Ishikawa (cell line): ENCODE measurements at regions not wholly inside any gene's neighbourhood (a gene's known extent, or its start where the extent isn't known, plus 50 kb on each side); places are given as distances from the start of the nearest gene placed in this dataset.

Experiments used
- CEBPB ChIP-seq: IDR thresholded peaks from 2 replicates; pipeline ENCODE4 v1.6.1; 2012
- CREB1 ChIP-seq: IDR thresholded peaks from 2 replicates; pipeline ENCODE4 v1.6.1; 2012; ENCODE audit warnings: low read depth
- EGR1 ChIP-seq: IDR thresholded peaks from 2 replicates; pipeline ENCODE4 v1.6.1; 2012
- EP300 ChIP-seq: IDR thresholded peaks from 2 replicates; pipeline ENCODE4 v1.6.1; 2012; ENCODE audit warnings: borderline replicate concordance
- FOXM1 ChIP-seq: IDR thresholded peaks from 2 replicates; pipeline ENCODE4 v1.6.1; 2012; ENCODE audit warnings: low read depth, borderline replicate concordance
- NFIC ChIP-seq: IDR thresholded peaks from 2 replicates; pipeline ENCODE4 v1.6.1; 2012
- RAD21 ChIP-seq: IDR thresholded peaks from 2 replicates; pipeline ENCODE4 v1.6.1; 2012; ENCODE audit warnings: low read depth
- TAF1 ChIP-seq: IDR thresholded peaks from 2 replicates; pipeline ENCODE4 v1.6.1; 2012; ENCODE audit warnings: low read depth, mild to moderate bottlenecking
- TCF12 ChIP-seq: IDR thresholded peaks from 2 replicates; pipeline ENCODE4 v1.6.1; 2012; ENCODE audit warnings: low read depth
- TEAD4 ChIP-seq: IDR thresholded peaks from 2 replicates; pipeline ENCODE4 v1.6.1; 2012
- YY1 ChIP-seq: IDR thresholded peaks from 2 replicates; pipeline ENCODE4 v1.6.1; 2012; ENCODE audit warnings: low read depth
- ZBTB7A ChIP-seq: IDR thresholded peaks from 2 replicates; pipeline ENCODE4 v1.6.1; 2012; ENCODE audit warnings: low read depth
- TF ChIP-seq, protein P1 (sequence below): IDR thresholded peaks from 2 replicates; pipeline ENCODE4 v1.6.1; 2012
- TF ChIP-seq, protein P2 (sequence below): IDR thresholded peaks from 2 replicates; pipeline ENCODE4 v1.6.1; 2012; ENCODE audit warnings: low read depth, mild to moderate bottlenecking
- TF ChIP-seq, protein P3 (sequence below): IDR thresholded peaks from 2 replicates; pipeline ENCODE4 v1.6.1; 2012

DNA sequence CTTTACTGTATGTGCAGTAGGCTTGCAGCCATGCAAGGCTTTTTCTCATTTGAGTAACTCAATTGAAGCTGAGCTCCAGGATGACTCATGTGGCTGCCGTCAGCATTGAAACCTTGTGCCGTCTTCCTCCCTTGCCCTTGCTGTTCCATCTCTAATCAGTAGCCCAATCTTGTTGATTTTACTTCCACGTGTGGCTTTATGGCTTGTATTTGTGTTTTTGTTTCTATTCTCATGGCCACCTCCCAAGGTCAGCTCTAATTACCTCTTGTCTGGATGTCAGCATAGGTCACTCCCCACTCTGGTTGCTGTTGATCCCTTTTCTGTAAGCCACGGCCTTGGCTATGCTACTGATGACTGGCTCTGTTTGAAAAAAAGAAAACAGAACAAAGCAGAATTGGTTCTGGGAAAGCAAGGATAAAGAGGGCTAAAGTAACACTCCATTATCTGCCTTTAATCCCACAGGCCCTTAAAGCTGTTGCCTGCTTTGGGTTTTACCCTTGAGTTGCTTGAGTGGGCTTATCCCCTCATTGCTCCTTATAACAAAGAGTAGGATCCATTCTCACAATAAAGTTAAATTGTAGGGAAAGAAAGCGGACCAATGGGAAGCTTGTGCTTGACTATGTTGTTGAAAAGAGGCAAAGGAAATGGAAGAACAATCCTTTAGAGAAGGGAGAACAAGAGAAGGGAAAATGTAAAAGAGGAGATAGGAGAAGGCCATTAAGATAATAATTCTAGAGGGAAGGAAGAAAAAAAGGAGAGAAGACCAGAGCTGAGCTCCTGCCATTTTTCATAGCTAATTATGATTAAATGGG, 173.9 kb upstream of the PGRMC2 start:
- TF ChIP-seq EP300 = no peak
- TF ChIP-seq, protein P1, sequence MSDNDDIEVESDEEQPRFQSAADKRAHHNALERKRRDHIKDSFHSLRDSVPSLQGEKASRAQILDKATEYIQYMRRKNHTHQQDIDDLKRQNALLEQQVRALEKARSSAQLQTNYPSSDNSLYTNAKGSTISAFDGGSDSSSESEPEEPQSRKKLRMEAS = no peak
- TF ChIP-seq EGR1 = no peak
- no peak for TF ChIP-seq ZBTB7A
- no peak for TF ChIP-seq TEAD4
- TF ChIP-seq, protein P2, sequence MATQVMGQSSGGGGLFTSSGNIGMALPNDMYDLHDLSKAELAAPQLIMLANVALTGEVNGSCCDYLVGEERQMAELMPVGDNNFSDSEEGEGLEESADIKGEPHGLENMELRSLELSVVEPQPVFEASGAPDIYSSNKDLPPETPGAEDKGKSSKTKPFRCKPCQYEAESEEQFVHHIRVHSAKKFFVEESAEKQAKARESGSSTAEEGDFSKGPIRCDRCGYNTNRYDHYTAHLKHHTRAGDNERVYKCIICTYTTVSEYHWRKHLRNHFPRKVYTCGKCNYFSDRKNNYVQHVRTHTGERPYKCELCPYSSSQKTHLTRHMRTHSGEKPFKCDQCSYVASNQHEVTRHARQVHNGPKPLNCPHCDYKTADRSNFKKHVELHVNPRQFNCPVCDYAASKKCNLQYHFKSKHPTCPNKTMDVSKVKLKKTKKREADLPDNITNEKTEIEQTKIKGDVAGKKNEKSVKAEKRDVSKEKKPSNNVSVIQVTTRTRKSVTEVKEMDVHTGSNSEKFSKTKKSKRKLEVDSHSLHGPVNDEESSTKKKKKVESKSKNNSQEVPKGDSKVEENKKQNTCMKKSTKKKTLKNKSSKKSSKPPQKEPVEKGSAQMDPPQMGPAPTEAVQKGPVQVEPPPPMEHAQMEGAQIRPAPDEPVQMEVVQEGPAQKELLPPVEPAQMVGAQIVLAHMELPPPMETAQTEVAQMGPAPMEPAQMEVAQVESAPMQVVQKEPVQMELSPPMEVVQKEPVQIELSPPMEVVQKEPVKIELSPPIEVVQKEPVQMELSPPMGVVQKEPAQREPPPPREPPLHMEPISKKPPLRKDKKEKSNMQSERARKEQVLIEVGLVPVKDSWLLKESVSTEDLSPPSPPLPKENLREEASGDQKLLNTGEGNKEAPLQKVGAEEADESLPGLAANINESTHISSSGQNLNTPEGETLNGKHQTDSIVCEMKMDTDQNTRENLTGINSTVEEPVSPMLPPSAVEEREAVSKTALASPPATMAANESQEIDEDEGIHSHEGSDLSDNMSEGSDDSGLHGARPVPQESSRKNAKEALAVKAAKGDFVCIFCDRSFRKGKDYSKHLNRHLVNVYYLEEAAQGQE = no peak
- no peak for TF ChIP-seq RAD21
- TF ChIP-seq, protein P3, sequence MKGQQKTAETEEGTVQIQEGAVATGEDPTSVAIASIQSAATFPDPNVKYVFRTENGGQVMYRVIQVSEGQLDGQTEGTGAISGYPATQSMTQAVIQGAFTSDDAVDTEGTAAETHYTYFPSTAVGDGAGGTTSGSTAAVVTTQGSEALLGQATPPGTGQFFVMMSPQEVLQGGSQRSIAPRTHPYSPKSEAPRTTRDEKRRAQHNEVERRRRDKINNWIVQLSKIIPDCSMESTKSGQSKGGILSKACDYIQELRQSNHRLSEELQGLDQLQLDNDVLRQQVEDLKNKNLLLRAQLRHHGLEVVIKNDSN = no peak
- no peak for TF ChIP-seq CEBPB
- TF ChIP-seq YY1 = no peak
- TF ChIP-seq CREB1 = no peak
- no peak for TF ChIP-seq TCF12

DNA sequence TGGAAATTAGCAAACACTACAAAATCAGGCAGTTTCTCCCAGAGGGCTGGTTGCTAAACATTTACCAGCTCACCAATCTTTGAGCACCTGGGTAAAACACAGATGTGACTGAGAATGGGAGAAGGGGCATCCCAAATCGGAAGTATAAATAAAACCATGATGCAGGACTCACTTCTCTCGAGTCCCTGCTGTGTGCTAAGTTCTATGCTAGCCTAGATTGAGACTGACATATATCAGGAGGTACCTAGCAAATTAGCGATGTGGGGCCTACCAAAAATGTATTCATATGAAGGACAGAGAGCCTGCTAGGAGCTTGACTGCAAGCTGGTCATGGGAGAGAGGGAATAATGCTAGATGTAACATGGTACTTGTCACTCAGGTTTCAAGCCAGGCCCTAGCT, 171.9 kb upstream of the PGRMC2 start:
- no peak for TF ChIP-seq YY1
- no peak for TF ChIP-seq TCF12
- TF ChIP-seq TAF1 = no peak
- no peak for TF ChIP-seq CEBPB
- TF ChIP-seq FOXM1 = no peak
- TF ChIP-seq EGR1 = no peak
- TF ChIP-seq, protein P1 = no peak
- no peak for TF ChIP-seq EP300
- TF ChIP-seq, protein P3 = no peak
- no peak for TF ChIP-seq ZBTB7A
- no peak for TF ChIP-seq CREB1
- no peak for TF ChIP-seq NFIC
- no peak for TF ChIP-seq RAD21
- TF ChIP-seq, protein P2 = no peak
- TF ChIP-seq TEAD4 = no peak

DNA sequence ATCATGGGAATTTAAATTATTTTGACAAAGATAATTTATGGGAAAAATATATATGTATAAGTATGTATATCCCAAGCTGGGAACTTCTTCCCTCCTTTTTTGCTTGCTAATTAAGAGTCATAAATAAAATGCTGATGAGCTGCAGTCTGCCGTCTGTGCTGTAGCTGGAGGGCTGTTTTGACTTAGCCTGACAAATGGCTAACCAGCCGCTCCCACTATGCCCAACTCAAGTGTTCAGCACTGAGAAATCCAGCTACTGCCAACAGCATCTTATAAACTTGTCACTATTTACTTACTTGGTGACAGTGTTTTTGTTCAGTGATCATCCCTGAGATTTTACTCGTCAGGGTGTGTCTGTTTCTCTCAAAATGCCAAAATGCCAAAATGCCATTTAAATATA, 171.2 kb upstream of the PGRMC2 start:
- TF ChIP-seq CEBPB (no peak), TCF12 (no peak), ZBTB7A (no peak), EGR1 (no peak), EP300 (no peak), RAD21 (no peak), FOXM1 (no peak), NFIC (no peak)
- TF ChIP-seq, protein P3 = no peak
- TF ChIP-seq, protein P1 = no peak

DNA sequence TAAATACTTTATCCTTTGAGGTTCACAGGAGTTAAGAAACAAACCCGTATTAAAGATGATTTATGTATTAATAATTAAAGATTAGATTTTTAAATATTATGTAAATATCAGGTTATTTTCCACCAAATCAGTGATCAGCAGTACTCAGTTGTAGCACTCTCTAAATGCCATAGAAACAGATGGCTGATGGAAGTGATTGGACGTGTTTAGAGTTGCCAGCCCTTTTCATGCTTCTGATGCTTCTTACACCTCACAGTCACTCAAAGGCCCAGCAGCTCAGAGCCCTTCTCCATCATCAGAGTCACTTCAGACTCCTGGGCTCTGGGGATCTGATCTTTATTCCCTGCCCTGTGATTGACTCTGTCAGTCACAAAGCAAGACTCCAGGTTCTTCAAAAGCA, 170.1 kb upstream of the PGRMC2 start:
- TF ChIP-seq FOXM1 (no peak), RAD21 (no peak), ZBTB7A (no peak), TEAD4 (no peak)
- TF ChIP-seq, protein P3 = no peak

DNA sequence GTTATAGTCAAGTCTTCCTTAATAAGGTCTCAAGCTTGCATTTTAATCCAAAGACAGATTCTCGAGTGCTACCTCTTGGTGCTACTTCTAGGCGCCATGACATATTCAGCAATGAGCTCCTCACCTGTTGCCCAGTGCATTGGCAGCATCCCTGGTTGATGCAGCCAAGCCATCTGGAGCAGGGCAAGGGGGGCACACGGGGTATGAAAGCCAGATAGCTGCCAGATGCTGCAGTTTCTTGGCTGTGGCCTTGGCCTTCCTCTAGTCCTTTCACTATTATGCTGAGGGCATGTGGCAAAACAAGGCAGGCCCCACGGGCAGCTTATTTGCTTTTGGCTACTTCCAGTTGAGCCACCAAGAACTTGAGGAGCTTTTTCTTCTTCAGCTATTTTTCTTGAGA, 168.6 kb upstream of the PGRMC2 start:
- no peak for TF ChIP-seq TEAD4
- no peak for TF ChIP-seq EGR1
- TF ChIP-seq YY1 = no peak
- no peak for TF ChIP-seq ZBTB7A
- TF ChIP-seq FOXM1 = no peak
- no peak for TF ChIP-seq TCF12
- TF ChIP-seq, protein P2 = no peak
- no peak for TF ChIP-seq CEBPB
- TF ChIP-seq NFIC = no peak
- TF ChIP-seq TAF1 = no peak
- TF ChIP-seq, protein P1 = no peak
- no peak for TF ChIP-seq EP300
- TF ChIP-seq, protein P3 = no peak
